Nucleus accumbens (tissue), 56 donors: ENCODE measurements at regions not wholly inside any gene's neighbourhood (a gene's known extent, or its start where the extent isn't known, plus 50 kb on each side); places are given as distances from the start of the nearest gene placed in this dataset.
A peak's percentile ranks its signal among the peaks of the same experiment; 100 is the strongest.
"Not testable (repeated sequence)": the region's sequence is repeated elsewhere in the genome, so short reads cannot be mapped to it uniquely, and the experiment has no call there.

ENCODE experiments used
- DNase-seq, 56 donors: peaks; one replicate each; lab custom pipeline; 2025; lab: John Stamatoyannopoulos, UW

DNA sequence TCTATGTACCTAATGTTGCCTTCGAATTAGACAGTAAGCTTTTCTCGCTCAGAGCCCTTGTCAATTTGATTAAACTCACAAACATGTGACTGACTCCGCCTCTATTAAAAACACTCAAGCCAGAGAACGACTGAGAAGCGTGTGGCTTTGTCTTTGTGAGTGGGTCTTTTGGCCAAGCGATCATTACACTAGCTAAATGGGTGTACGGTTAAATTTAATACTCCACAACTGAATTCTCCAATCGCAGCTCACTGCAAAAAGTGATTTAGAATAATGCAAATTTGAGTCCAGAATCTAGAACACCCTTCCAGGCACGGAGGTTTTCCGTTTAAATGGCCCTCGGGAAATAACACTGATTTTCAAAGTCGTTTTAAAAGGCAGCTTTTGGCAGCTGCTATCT lies 253.7 kb downstream of the EFCAB11 start:
- DNase-seq: peak in 1 of 56 donors; percentile 33

DNA sequence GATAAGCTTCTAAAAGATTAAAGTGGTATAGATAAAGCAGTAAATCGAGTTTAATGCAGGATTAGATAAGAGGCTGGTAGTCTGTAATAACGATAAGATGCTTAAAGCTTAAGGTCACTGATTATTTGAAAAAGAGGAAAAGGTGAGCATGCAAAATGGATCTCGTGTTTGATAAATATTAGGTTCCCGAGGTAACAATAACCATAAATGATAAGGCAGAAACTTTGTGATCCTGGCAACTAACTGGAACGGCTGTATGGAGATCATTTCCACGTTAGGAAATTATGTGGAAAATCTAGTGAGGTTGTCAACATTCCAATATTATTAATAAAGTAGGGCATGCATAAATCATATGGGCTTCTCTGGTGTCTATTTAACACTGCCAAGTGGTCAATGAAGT lies 255.5 kb downstream of the EFCAB11 start:
- DNase-seq: no peak

DNA sequence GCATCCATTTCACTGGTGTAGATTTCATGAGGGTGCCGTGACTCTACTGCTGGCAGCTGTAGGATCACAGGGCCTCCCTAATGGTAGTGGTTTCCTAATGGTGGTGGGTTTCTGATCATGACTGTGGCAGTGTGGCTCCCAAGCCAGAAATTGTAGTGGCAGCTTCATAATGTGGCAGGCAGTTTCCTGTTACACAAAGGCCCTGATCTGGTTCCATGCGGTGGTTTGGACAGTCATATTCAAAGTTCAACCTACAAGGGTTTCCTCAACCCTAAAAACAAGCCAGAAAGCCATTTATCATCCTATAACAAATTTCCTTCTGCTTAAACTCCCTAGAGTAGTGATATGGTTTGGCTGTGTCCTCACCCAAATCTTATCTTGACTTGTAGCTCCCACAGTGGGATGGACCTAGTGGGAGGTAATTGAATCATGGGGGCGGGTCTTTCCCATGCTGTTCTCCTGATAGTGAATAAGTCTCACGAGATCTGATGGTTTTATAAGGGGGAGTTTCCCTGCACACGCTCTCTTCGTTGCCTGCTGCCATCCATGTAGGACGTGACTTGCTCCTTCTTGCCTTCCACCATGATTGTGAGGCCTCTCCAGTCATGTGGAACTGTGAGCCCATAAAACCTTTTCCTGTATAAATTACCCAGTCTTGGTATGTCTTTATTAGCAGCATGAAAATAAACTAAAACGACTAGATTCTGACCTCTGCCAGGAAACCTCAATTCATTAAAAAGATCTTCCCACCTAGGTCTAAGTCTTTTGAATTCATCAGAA lies 257.1 kb downstream of the EFCAB11 start:
- no peak for DNase-seq

DNA sequence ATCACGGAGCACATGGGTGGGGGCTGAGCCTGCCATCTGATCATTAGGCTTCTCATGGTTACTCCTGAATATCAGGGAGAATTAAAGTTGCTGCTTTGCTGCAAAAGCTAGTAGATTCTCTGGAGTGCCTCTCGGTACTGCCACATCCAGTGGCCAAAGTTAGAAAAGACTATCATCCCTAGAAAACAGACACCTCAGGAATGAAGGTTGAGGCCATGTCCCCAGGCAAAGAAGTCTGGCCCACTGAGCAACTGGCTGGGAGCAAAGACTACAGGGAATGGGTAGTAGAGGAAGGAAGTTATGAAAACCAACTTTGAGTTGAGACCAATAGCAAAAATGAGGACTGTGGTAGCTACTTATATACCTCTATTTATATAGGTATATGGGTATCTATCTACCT lies 258.7 kb downstream of the EFCAB11 start:
- DNase-seq: no peak

DNA sequence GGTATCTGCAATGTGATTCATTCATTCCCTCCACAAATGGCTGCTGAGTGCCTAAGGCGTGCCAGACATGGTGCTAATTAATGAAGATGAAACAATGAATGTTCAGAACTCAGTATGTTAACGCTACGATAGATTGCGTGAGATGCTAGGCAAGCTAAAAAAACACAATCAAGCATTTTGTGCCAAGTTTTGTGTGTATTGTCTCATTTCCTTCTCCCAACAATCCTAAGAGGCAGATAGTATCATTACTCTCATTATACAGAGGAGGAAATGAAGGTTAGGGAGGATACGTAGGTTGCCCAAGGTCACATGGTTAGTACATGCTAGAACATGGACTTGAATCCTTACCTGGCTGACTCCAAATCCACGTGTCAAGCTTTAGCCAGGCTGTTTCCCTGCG lies 264.4 kb downstream of the EFCAB11 start:
- no peak for DNase-seq

DNA sequence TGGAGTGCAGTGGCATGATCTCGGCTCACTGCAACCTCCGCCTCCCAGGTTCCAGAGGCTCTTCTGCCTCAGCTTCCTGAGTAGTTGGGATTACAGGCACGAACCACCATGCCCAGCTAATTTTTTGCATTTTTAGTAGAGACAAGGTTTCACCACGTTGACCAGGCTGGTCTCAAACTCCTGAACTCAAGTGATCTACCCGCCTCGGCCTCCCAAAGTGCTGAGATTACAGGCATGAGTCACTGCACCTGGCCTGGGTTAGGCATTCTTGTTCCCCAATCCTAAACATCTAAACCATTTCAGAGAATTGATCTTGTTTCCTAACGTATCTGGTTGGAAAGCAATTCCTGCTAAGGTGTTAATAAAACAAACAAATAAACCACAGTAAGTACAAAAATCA lies 264.8 kb downstream of the EFCAB11 start:
- DNase-seq: not testable (repeated sequence)

DNA sequence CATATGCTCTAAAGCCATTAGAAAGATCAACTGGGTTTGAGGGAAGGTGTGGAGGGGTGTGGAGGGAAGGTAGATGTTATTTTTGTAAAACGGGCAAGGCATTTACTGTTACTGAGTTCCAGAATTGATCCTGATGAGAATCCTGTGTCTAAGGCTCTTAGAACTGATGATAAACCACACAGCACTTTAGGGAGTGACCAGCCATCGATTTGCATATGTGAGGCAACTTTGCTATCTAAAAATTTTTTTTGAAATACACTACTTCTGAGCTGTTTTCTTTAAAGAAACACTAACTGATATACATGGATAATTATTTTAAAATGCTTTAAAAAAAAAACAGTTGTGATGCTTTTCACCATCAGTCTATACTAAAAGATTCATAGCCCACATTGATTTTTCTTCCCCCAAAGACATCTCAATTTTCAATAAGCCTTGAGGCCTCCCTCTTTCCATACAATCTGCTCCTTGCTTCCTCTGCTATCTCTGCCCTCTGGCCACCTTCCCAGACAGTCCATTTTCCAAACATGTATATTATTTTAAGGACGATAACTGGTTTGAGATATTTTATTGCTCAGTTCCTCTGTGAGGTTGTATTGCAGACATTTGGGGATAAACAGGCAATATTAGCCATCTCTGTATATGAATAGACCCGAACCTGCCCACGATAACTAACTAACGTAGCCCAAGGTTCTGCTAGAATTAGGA lies 265.9 kb downstream of the EFCAB11 start:
- no peak for DNase-seq

DNA sequence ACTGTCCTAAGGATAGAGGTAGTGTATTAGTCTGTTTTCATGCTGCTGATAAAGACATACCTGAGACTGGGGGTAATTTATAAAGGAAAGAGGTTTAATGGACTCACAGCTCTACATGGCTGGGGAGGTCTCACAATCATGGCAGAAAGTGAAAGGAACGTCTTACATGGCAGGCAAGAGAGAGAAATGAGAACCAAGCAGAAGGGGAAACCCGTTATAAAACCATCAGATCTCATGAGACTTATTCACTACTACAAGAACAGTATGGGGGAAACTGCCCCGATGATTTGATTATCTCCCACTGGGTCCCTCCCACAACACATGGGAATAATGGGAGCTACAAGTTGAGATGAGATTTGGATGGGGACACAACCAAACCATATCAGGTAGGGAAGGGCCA lies 267.4 kb downstream of the EFCAB11 start:
- DNase-seq: not testable (repeated sequence)

DNA sequence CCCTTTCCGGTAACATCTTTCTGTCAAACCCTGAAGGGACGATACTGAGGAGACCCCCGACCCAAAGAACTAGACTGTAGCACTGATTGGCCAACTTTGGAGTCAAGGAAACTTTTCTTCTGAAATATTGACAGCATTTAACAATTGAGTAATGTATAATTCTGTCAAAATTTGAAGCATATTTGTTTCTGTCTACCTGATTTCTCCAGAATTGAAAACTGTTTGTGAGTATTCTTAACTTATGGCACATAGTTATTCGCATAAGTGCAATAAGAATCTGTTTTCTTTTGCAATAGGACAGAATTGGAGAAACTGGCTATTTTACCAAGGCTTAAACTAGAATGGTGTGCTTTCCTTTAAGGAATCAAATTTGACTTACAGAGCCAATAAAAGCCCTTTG lies 267.1 kb upstream of the FOXN3 start:
- no peak for DNase-seq

DNA sequence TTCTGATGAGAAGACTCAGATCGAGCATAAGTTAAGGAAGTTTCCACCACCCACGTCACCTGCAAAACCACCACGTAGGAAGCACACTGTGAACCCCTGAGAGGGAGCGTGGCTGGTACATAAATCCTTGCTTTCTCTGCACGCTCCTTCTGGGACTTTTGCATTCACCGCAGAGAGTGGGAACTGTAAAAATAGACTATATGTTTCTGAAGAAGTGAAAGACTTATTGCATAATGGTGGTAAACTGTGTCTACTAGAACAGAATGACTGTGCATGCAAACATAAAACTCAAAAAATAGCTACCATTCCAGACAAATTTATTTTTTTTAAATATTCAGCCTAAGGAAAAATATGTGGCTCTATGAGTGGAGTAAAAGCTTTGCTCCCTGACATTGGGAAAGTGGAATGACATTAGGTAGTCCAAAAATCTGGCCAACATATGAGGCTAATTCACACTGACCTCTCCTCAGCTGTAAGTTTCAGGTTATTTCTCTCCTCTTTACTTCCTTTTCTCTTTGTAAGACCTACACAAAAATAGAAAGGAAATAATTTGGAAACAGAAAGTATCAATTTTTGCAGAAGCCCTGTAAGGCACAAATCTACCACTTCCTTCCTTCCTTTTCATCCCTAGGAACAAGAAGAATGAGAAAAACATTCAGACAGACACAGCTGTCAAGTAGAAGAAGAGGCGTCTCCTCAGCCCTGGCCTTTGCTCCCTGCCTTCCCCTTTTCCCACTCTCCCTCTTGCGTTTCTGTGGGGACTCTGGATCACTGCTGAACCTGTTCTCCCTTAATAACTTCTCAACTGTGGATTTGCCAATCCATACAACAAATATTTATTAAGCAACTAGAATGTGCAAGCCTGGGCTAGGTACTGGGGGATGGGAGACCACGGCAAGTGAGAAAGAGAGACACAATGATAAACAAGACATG lies 264.3 kb upstream of the FOXN3 start:
- peak in 6 of 56 donors; percentile 4 to 18 (median 8) for DNase-seq

DNA sequence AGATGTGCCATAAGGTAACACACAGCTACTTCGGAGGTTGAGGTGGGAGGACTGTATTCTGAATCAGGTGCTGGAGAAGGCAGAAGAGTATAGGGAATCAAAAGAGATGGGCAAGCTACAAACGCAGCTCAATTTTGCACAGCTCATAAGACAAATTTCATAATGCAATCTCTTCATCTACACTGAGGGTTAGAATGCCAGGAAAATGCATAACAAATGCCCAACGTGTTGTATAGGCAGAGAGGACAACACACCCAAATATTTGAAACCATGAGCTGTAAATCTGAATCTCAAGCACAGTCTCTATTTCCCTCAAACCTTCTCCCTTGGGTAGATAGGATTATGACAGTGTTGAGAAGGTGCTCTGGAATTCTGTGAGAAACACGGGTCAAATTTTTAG lies 263.1 kb upstream of the FOXN3 start:
- no peak for DNase-seq

DNA sequence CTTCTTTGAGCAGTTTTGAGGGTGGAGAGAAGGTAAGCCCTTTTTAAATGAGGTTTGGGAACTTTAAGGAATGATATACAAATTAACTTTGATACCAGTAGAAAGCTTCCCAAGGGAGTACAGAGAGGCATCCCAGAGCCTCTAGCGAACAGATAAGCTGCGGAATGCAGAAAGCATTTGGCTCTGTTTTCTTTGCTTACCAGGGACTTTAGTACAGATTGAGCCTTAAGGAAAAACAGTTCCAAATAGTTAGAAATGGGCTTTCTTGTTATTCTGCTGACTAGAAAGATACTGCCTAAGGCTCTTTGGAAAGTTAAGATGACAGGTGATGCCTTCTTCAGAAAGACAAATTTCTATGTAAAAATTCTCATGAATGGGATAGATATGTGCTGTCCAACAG lies 261.7 kb upstream of the FOXN3 start:
- no peak for DNase-seq

DNA sequence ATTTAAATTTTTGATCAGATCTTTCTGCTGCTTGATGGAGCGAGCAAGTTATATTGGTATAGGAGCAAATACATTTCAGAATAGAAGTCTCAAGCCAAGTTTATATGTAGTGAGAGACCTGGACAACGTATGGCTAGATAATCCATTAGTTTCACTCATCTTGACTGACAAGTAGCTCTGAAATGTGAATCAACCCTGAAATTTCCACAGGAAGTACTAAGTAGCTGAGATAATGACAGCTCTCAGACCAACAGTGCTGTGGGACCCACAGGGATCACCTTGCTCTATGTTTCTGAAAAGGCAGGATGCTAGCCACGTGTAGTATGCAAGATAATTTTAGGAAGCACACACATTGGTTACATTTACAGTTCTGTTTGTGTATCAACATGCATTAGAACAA lies 258.6 kb upstream of the FOXN3 start:
- no peak for DNase-seq

DNA sequence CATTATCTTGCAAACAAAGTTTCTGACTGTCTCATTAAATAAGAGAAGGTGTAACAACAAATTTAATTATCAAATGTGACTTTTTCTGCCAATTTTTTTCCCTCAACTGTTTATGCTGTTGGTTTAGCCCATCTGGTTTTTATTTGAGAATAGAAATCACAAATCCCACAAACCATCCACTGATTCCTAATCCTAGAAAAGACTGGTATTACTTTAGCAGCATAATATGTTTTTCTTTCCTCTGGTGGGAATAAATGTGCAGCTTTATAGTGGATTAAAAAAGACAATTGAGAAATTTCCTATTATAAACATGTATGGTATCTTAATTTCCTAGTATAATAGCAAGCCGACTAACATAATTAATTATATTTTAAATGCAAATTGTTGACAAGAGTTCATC lies 257.9 kb upstream of the FOXN3 start:
- no peak for DNase-seq

DNA sequence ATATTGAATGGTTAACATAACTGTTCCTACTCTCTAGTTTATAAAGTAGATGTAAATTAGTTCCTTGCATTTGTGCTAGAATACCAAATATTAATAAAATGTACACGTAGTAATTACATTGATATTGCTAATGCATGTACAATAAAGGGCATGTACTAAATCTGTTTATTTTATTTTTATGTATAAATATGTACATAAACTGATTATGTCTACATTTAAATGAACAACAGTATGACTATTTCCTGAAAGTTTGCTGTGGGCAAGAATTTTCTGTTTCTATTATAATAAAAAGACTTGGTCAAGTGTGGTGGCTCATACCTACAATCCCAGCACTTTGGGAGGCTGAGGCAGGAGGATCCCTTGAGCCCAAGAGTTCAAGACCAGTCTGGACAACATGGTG lies 257.2 kb upstream of the FOXN3 start:
- DNase-seq: no peak

DNA sequence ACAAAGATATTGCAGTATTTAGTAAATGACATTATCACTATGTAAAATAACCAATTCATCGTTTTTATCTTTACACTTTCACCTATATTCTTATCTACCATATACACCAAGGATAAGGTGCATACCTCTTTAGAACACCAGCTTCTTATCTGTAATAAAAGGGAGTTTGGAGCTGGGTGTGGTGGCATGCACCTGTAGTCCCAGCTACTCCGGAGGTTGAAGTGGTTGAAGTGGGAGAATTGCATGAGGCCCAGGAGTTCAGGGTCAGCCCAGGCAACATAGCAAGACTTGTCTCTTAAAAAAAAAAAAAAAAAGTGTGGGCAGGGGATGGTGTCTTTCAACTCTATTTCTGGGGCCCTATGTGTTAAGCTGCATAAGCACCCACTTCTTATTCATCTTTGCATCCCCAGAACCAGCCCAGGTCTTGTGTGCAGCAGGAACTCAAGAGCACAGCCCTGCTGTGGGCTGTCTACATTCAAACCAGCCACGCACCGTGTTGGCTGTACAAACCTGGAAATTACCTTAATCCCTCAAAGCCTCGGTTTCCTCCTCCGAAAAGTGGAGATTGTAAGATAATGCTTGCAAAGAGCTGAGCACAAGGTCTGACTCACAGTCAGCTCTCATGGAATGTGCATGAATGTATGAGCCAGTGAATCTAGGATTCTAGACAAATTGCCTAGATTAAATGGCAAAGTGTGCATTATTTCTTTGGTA lies 256.6 kb upstream of the FOXN3 start:
- DNase-seq: no peak

DNA sequence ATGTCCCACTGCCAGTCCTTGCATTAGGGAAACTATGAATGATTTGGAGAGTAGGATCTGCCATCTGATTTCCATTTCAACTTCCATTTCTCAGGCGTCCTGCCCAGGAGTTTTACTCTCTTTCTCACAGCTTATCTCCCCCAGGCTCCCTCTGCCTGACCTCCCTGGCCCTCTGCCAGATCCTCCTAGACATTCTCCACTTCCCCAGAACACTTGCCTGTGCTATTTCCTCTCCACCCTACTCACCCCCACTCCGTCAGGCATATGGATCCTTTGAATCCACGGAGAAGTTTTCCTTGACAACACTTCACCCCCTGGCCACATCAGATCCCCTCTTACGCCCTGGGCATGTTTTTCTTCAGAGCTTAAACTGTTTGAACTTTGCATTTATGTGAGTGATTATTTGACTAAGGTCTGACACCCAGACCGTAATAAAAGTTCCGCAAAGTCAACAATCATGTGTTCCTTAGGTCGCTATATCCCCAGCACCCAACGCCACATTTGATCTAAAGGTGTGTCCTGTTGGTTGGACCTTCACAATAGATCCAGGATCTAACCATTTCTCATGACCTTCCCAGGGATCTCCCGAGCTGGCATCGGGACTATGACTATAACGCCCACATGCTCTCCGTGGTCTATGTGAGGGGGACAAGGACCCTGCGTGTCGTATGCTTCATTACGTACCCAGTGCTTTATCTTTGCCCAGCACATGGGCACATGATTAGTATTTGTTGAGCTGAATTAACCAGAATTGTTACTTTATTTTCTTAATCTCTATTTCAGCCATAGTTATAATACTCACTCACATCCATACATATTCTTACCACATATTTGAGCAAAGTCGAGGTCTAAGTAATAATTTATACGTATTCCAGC lies 255.8 kb upstream of the FOXN3 start:
- peak in 2 of 56 donors; percentile 1 to 6 for DNase-seq

DNA sequence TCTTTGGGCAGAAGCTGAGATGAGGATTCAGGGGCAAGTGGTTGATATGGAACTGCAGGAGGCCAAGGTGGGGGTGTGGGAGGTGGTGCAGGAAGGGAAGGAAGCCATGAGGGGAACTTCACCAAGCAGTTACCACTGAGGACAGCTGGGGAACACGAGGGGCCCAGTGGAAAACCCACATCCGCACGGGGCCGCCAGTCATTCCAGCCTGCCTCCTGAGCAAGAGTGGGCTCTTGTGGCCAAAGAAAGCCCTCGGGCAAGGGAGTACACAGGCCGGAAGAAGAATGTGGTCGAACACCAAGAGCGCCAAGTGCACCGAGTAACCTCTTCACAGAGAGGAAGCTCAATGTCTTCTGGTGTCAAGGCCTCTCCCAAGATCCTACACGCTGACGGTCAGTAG lies 252.2 kb upstream of the FOXN3 start:
- peak in 22 of 56 donors; percentile 3 to 50 (median 15) for DNase-seq

DNA sequence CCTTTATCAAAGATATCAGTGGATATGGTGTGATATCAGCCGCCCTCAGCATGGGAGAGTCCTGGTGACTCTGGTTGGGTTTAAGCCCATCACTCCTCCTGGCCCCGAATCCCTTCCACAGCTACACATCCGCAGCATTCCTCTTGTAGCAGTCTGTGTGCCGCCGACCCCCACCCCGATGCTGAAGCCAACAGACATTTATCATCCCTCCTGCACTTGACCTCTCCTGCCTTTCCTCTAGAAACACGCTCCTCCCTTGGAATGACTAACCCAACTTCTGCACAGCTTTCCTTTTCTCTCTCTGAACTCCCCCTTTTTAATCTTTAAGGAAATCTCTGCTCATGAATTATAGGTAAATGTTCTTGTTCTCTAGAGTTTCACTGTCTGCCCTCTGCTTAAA lies 250.9 kb upstream of the FOXN3 start:
- DNase-seq: no peak
